C4-2B (cell line): ENCODE measurements at regions not wholly inside any gene's neighbourhood (a gene's known extent, or its start where the extent isn't known, plus 50 kb on each side); places are given as distances from the start of the nearest gene placed in this dataset.

Source experiments
- H3K27ac ChIP-seq: fragments of 450-650 bp; 2 replicates; pipeline ENCODE4 v1.5.1; 2017
- ZFX ChIP-seq: fragments of 450-650 bp; IDR thresholded peaks from 2 replicates; pipeline ENCODE4 v1.6.1; 2017
- TF ChIP-seq, protein P1 (sequence below): fragments of 450-650 bp; conservative IDR thresholded peaks from 2 replicates; pipeline ENCODE4 v1.5.1; 2017; ENCODE audit warnings: mild to moderate bottlenecking

- TF ChIP-seq ZFX, result no peak
- TF ChIP-seq, protein P1, sequence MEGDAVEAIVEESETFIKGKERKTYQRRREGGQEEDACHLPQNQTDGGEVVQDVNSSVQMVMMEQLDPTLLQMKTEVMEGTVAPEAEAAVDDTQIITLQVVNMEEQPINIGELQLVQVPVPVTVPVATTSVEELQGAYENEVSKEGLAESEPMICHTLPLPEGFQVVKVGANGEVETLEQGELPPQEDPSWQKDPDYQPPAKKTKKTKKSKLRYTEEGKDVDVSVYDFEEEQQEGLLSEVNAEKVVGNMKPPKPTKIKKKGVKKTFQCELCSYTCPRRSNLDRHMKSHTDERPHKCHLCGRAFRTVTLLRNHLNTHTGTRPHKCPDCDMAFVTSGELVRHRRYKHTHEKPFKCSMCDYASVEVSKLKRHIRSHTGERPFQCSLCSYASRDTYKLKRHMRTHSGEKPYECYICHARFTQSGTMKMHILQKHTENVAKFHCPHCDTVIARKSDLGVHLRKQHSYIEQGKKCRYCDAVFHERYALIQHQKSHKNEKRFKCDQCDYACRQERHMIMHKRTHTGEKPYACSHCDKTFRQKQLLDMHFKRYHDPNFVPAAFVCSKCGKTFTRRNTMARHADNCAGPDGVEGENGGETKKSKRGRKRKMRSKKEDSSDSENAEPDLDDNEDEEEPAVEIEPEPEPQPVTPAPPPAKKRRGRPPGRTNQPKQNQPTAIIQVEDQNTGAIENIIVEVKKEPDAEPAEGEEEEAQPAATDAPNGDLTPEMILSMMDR, result no peak
- no peak overlapping the region for H3K27ac ChIP-seq
Measured at GRCh38 chr22:27298742-27299141, 502.8 kb downstream of the MN1 start.

- H3K27ac ChIP-seq, result no peak overlapping the region
- TF ChIP-seq ZFX, result no peak
- TF ChIP-seq, protein P1, result no peak
Measured at GRCh38 chr22:27299181-27300085, 502.1 kb downstream of the MN1 start.

DNA sequence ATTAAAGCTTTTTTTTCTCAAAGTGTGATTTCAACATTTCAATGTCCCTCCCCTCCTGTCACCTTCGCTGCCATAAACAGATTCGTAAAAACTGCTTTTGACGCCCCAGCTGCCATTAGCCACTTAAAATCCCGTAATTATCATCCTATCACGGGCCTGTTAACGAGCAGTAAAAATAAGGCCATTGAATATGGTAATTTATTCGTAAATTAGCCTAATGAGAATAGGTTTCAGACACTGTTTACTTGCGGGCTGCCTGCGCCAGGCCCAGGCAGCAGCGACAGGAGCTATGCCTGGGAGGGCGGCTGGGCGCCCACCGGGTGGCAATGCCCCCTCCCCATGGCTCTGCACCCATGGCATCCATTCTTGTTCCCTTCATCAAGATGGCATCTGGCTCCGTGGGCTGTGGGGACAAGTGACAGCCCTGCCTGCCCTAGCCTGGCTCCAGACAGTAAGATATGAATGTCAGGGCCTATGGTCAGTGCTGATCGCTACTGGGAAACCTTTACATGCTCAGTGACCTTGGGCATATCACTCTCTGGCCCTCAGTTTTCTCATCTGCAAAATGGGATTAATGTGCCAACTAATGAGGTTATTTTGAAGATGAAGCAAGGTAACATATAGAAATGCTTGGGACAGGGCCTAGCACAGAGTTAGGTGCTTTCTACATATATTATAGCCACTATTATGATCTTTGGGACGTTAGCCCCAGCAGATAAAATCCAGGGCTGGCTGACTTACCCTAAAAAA, 500.8 kb downstream of the MN1 start:
- no peak for TF ChIP-seq ZFX
- H3K27ac ChIP-seq, result no peak overlapping the region

- no peak overlapping the region for H3K27ac ChIP-seq
- TF ChIP-seq, protein P1, result no peak
- no peak for TF ChIP-seq ZFX
Measured at GRCh38 chr22:27302501-27302900, 499.1 kb downstream of the MN1 start.

GRCh38 chr22:27303718-27304117, 497.8 kb downstream of the MN1 start:
- H3K27ac ChIP-seq, result no peak overlapping the region
- TF ChIP-seq, protein P1, result no peak
- TF ChIP-seq ZFX, result no peak

DNA sequence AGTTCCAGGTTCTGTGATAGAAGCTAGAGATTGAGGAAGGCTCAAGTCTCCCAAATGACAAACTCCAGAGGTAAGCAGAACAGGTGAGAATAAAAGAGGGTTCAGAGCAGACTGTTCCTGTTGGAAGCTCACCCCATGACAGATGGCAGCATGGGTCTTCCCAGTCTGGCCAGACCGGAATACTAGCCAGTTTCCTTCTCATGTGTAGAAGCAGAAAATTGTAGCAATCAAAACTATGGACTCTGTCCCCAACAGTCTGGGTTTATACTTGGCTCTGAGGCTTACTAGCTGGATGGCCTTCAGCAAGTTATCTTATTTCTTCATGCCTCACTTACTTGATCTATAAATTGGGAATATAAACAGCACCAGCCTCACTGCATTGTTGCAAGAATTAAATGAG, 494.8 kb downstream of the MN1 start:
- TF ChIP-seq, protein P1, result no peak
- no peak for TF ChIP-seq ZFX
- no peak overlapping the region for H3K27ac ChIP-seq

DNA sequence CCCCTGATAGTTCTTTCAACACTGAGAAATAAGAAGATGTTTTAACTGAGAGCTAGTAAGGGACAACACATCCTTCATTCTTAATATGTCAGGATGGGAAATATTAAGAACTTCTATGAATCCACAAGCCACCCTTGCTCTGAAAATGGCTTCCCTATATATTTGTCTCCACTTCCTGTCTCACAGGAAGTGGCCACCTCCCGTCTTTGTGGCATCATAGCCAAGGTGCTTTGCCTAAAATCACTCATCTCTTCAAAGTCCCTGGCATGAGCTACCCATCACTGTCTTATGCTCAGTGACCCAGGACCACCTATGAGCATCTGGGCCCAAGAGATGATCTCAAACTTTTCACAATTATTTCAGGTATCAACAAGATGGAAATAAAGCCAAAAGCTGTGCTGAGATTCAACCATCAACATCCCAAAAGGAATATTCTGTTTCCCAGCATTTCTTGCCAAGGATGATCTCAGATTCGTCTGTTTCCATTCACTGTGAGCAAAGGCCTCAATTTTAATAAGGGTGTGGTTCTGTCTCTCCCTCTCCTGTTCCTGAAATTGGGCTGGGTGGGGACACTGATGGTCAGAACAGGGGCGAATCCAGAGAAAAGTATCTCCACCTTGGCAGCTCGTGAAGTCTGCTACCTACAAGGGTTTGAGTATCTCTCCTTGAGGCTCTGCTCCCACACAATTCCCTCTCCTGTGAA, 493.9 kb downstream of the MN1 start:
- no peak for TF ChIP-seq ZFX
- TF ChIP-seq, protein P1, result no peak
- no peak overlapping the region for H3K27ac ChIP-seq
